ENCODE measurements at regions not wholly inside any gene's neighbourhood (a gene's known extent, or its start where the extent isn't known, plus 50 kb on each side); places are given as distances from the start of the nearest gene placed in this dataset.

DNA sequence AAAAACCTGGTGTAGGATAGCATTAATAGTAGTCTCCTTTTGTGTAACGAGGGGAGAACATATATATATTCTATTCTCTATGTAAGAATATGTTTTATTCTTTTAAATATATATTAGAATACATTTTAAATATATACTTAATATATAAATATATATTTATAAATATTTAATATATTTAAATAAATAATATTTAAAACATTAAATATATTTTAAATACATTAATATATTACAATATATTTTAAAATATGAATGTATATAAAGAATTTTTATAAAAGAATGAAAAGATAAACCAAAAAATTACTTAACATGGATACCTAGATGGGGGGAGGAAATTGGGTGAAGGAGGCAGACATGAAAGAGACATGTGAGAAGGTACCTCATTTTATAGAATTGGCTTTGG lies 53.0 kb upstream of the ZNF831 start:
- Histone ChIP-seq H4K8ac (ENCODE audit: low read length) (no peak overlapping the region), H3K4ac (ENCODE audit: low read depth in 1 of 2, low read length in 2 of 2) (no peak overlapping the region), H2BK5ac (ENCODE audit: low read depth, low read length, poor library complexity, severe bottlenecking) (no peak overlapping the region), H3K9ac (ENCODE audit: low read length) (no peak overlapping the region), H3K23ac (ENCODE audit: low read length in 2 of 2) (no peak overlapping the region), H2AFZ (ENCODE audit: low read depth, low read length) (no peak overlapping the region), H3K18ac (ENCODE audit: low read depth in 1 of 2, low read length in 2 of 2) (no peak overlapping the region), H2BK15ac (ENCODE audit: low read depth, poor library complexity, severe bottlenecking) (no peak overlapping the region), H3K36me3 (ENCODE audit: control insufficient read depth in 1 of 2, insufficient read depth in 2 of 2, low read depth in 1 of 2, low read length in 2 of 2) (no peaks in the 10 kb centered on the region), H3K4me3 (ENCODE audit: insufficient read depth in 1 of 2, low read depth in 1 of 2, low read length in 2 of 2) (no peak overlapping the region), H3K27me3 (ENCODE audit: control insufficient read depth in 1 of 2, insufficient read depth in 1 of 2, low read length in 2 of 2) (peaks cover 0 to 2% of the 10 kb centered on the region in 2 experiments), H2BK120ac (ENCODE audit: low read depth, low read length) (no peak overlapping the region), H3K9me3 (ENCODE audit: control insufficient read depth, low read length) (no peaks in the 10 kb centered on the region), H2BK12ac (ENCODE audit: low read length in 2 of 2) (no peak overlapping the region), H3K14ac (ENCODE audit: low read length in 2 of 2) (no peak overlapping the region), H3K27ac (ENCODE audit: low read length, poor library complexity, severe bottlenecking) (no peak overlapping the region), H4K91ac (ENCODE audit: low read length) (no peak overlapping the region), H2AK5ac (ENCODE audit: low read length, severe bottlenecking) (no peak overlapping the region), H3K4me1 (ENCODE audit: control insufficient read depth, insufficient read depth, low read depth, low read length) (no peaks in the 10 kb centered on the region), H3K4me2 (ENCODE audit: low read length, poor library complexity, severe bottlenecking) (no peak overlapping the region), H3K79me1 (replicated peaks; ENCODE audit: low read length, poor library complexity, severe bottlenecking) (no peaks in the 10 kb centered on the region)
- no CpG with 5 or more reads among the region's 1 CpG for WGBS
- DNase-seq, result no peak

DNA sequence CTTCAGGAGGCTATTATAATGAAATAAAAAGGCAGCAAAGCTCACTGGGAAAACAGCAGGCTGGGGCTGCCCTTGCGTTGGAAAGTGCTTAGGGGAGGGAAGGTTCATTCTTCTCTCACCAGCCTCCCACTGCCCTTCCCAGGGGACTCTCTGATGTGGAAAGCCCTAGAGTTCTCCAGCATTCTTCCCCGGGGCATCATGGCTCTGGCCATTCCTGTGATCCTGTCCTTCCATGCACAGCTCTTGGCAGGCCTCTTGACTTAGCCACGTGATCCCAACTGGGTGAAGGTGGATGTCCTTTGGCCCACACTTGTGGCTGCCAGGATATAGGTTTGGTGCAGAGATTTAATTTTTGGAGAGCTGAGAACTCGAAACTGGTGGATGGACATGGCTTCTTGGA lies 58.0 kb upstream of the ZNF831 start:
- H2AK5ac ChIP-seq (ENCODE audit: low read length, severe bottlenecking), result no peak overlapping the region
- H3K36me3 ChIP-seq (ENCODE audit: control insufficient read depth in 1 of 2, insufficient read depth in 2 of 2, low read depth in 1 of 2, low read length in 2 of 2), result no peaks in the 10 kb centered on the region
- no peak overlapping the region for H2BK12ac ChIP-seq (ENCODE audit: low read length in 2 of 2)
- H4K91ac ChIP-seq (ENCODE audit: low read length), result no peak overlapping the region
- H3K23ac ChIP-seq (ENCODE audit: low read length in 2 of 2), result no peak overlapping the region
- H3K14ac ChIP-seq (ENCODE audit: low read length in 2 of 2), result no peak overlapping the region
- no peak overlapping the region for H4K8ac ChIP-seq (ENCODE audit: low read length)
- no peak overlapping the region for H3K9ac ChIP-seq (ENCODE audit: low read length)
- H3K27ac ChIP-seq (ENCODE audit: low read length, poor library complexity, severe bottlenecking), result no peak overlapping the region
- no peaks in the 10 kb centered on the region for H3K79me1 ChIP-seq (replicated peaks; ENCODE audit: low read length, poor library complexity, severe bottlenecking)
- no peak overlapping the region for H3K4me3 ChIP-seq (ENCODE audit: insufficient read depth in 1 of 2, low read depth in 1 of 2, low read length in 2 of 2)
- no peak for DNase-seq
- no peaks in the 10 kb centered on the region for H3K4me1 ChIP-seq (ENCODE audit: control insufficient read depth, insufficient read depth, low read depth, low read length)
- H2BK15ac ChIP-seq (ENCODE audit: low read depth, poor library complexity, severe bottlenecking), result no peak overlapping the region
- peaks cover 0 to 14% of the 10 kb centered on the region in 2 experiments for H3K27me3 ChIP-seq (ENCODE audit: control insufficient read depth in 1 of 2, insufficient read depth in 1 of 2, low read length in 2 of 2)
- no peak overlapping the region for H2BK5ac ChIP-seq (ENCODE audit: low read depth, low read length, poor library complexity, severe bottlenecking)
- WGBS, result 59% methylated on average over 4 of the region's 4 CpGs
- H2BK120ac ChIP-seq (ENCODE audit: low read depth, low read length), result no peak overlapping the region
- no peak overlapping the region for H3K4ac ChIP-seq (ENCODE audit: low read depth in 1 of 2, low read length in 2 of 2)
- H2AFZ ChIP-seq (ENCODE audit: low read depth, low read length), result no peak overlapping the region
- H3K9me3 ChIP-seq (ENCODE audit: control insufficient read depth, low read length), result no peaks in the 10 kb centered on the region
- no peak overlapping the region for H3K18ac ChIP-seq (ENCODE audit: low read depth in 1 of 2, low read length in 2 of 2)
- H3K4me2 ChIP-seq (ENCODE audit: low read length, poor library complexity, severe bottlenecking), result no peak overlapping the region

DNA sequence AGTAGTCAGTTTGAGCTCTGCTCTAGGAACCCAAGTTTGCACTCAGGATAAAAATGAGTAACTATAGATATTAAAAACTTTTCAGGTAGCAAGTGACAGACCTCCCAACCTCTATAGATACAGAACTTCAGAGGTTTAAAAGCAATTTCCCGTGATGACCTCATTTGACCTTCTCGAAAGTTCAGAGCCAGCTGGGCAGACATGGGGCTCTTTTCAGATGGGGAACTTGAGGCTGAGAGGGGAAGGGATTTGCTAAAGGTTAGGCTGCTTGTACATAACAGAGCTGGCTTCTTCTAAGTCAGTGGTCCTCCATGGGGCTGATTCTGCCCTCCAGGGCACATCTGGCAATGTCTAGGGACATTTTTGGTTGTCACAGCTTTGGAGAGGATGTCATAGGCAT lies 58.8 kb upstream of the ZNF831 start:
- peak overlapping the region; percentile 15 for H4K91ac ChIP-seq (ENCODE audit: low read length)
- no peak overlapping the region for H4K8ac ChIP-seq (ENCODE audit: low read length)
- no peaks in the 10 kb centered on the region for H3K79me1 ChIP-seq (replicated peaks; ENCODE audit: low read length, poor library complexity, severe bottlenecking)
- H3K4me1 ChIP-seq (ENCODE audit: control insufficient read depth, insufficient read depth, low read depth, low read length), result no peaks in the 10 kb centered on the region
- H3K9me3 ChIP-seq (ENCODE audit: control insufficient read depth, low read length), result no peaks in the 10 kb centered on the region
- H3K14ac ChIP-seq (ENCODE audit: low read length in 2 of 2), result no peak overlapping the region
- no peak overlapping the region for H3K27ac ChIP-seq (ENCODE audit: low read length, poor library complexity, severe bottlenecking)
- H3K23ac ChIP-seq (ENCODE audit: low read length in 2 of 2), result no peak overlapping the region
- no peak overlapping the region for H2BK5ac ChIP-seq (ENCODE audit: low read depth, low read length, poor library complexity, severe bottlenecking)
- no peak overlapping the region for H2AFZ ChIP-seq (ENCODE audit: low read depth, low read length)
- H3K4me3 ChIP-seq (ENCODE audit: insufficient read depth in 1 of 2, low read depth in 1 of 2, low read length in 2 of 2), result no peak overlapping the region
- H3K27me3 ChIP-seq (ENCODE audit: control insufficient read depth in 1 of 2, insufficient read depth in 1 of 2, low read length in 2 of 2), result peaks cover 0 to 15% of the 10 kb centered on the region in 2 experiments
- no peak for DNase-seq
- no peak overlapping the region for H2BK15ac ChIP-seq (ENCODE audit: low read depth, poor library complexity, severe bottlenecking)
- no peak overlapping the region for H3K9ac ChIP-seq (ENCODE audit: low read length)
- H3K18ac ChIP-seq (ENCODE audit: low read depth in 1 of 2, low read length in 2 of 2), result no peak overlapping the region
- H2BK12ac ChIP-seq (ENCODE audit: low read length in 2 of 2), result no peak overlapping the region
- no peak overlapping the region for H3K4ac ChIP-seq (ENCODE audit: low read depth in 1 of 2, low read length in 2 of 2)
- no peak overlapping the region for H2BK120ac ChIP-seq (ENCODE audit: low read depth, low read length)
- WGBS, result 79% methylated on average over 2 of the region's 2 CpGs
- H3K36me3 ChIP-seq (ENCODE audit: control insufficient read depth in 1 of 2, insufficient read depth in 2 of 2, low read depth in 1 of 2, low read length in 2 of 2), result no peaks in the 10 kb centered on the region
- no peak overlapping the region for H2AK5ac ChIP-seq (ENCODE audit: low read length, severe bottlenecking)
- H3K4me2 ChIP-seq (ENCODE audit: low read length, poor library complexity, severe bottlenecking), result no peak overlapping the region

DNA sequence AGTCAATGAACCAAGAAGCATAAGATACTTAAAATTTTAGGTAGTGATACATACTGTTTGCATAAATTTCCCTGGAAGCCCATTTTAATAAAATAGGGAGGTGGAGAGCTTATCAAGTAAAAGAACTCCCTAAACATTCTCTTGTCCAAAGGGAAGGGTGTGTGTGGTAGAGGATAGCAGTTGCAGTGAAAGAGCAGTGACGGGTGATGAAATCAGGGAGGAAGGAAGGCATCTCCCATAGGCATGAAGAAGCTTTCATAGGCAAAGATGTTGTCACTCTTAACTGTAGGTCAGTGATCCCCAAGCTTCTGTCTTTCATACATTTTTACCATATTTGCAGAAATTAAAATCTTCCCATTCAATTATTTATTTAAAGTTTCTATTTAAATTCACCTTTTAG lies 60.0 kb upstream of the ZNF831 start:
- Histone ChIP-seq H2BK12ac (ENCODE audit: low read length in 2 of 2) (no peak overlapping the region), H2AK5ac (ENCODE audit: low read length, severe bottlenecking) (no peak overlapping the region), H3K27me3 (ENCODE audit: control insufficient read depth in 1 of 2, insufficient read depth in 1 of 2, low read length in 2 of 2) (peaks cover 0 to 23% of the 10 kb centered on the region in 2 experiments), H3K23ac (ENCODE audit: low read length in 2 of 2) (no peak overlapping the region), H3K79me1 (replicated peaks; ENCODE audit: low read length, poor library complexity, severe bottlenecking) (no peaks in the 10 kb centered on the region), H3K36me3 (ENCODE audit: control insufficient read depth in 1 of 2, insufficient read depth in 2 of 2, low read depth in 1 of 2, low read length in 2 of 2) (no peaks in the 10 kb centered on the region), H2AFZ (ENCODE audit: low read depth, low read length) (no peak overlapping the region), H4K8ac (ENCODE audit: low read length) (no peak overlapping the region), H2BK5ac (ENCODE audit: low read depth, low read length, poor library complexity, severe bottlenecking) (no peak overlapping the region), H3K4ac (ENCODE audit: low read depth in 1 of 2, low read length in 2 of 2) (no peak overlapping the region), H3K4me2 (ENCODE audit: low read length, poor library complexity, severe bottlenecking) (no peak overlapping the region), H3K14ac (ENCODE audit: low read length in 2 of 2) (no peak overlapping the region), H4K91ac (ENCODE audit: low read length) (no peak overlapping the region), H3K27ac (ENCODE audit: low read length, poor library complexity, severe bottlenecking) (no peak overlapping the region), H3K4me1 (ENCODE audit: control insufficient read depth, insufficient read depth, low read depth, low read length) (no peaks in the 10 kb centered on the region), H3K9me3 (ENCODE audit: control insufficient read depth, low read length) (no peaks in the 10 kb centered on the region), H2BK15ac (ENCODE audit: low read depth, poor library complexity, severe bottlenecking) (no peak overlapping the region), H3K18ac (ENCODE audit: low read depth in 1 of 2, low read length in 2 of 2) (no peak overlapping the region), H3K4me3 (ENCODE audit: insufficient read depth in 1 of 2, low read depth in 1 of 2, low read length in 2 of 2) (no peak overlapping the region), H3K9ac (ENCODE audit: low read length) (no peak overlapping the region), H2BK120ac (ENCODE audit: low read depth, low read length) (no peak overlapping the region)
- 71% methylated on average over 1 of the region's 1 CpG for WGBS
- DNase-seq, result no peak

Data from mesenchymal stem cell (in vitro differentiated cells and primary cell).